ENCODE measurements at regions not wholly inside any gene's neighbourhood (a gene's known extent, or its start where the extent isn't known, plus 50 kb on each side); places are given as distances from the start of the nearest gene placed in this dataset.

- TF ChIP-seq POLR2AphosphoS5 (IDR thresholded peaks at IDR 0.05; ENCODE audit: low read depth) (no peak), EZH2 (IDR thresholded peaks at IDR 0.05; ENCODE audit: low read depth, unreplicated experiment) (no peak), CTCF (conservative IDR thresholded peaks at IDR 0.05; ENCODE audit: low read depth in 2 of 2) (peak in 1 of 2 experiments; percentile 25; a peak in 2 of 4 replicates), JUNB (IDR thresholded peaks at IDR 0.05; ENCODE audit: unreplicated experiment) (no peak), STAT1 (IDR thresholded peaks at IDR 0.05; ENCODE audit: unreplicated experiment) (no peak), EZH2phosphoT487 (IDR thresholded peaks at IDR 0.05; ENCODE audit: unreplicated experiment) (no peak), ZNF331 (CRISPR knock-in tag; IDR thresholded peaks at IDR 0.05; ENCODE audit: low read depth) (no peak), NANOG (IDR thresholded peaks at IDR 0.05; ENCODE audit: borderline replicate concordance) (no peak), CREB1 (CRISPR knock-in tag; IDR thresholded peaks at IDR 0.05; ENCODE audit: low read depth) (no peak)
- TF ChIP-seq, protein P1, sequence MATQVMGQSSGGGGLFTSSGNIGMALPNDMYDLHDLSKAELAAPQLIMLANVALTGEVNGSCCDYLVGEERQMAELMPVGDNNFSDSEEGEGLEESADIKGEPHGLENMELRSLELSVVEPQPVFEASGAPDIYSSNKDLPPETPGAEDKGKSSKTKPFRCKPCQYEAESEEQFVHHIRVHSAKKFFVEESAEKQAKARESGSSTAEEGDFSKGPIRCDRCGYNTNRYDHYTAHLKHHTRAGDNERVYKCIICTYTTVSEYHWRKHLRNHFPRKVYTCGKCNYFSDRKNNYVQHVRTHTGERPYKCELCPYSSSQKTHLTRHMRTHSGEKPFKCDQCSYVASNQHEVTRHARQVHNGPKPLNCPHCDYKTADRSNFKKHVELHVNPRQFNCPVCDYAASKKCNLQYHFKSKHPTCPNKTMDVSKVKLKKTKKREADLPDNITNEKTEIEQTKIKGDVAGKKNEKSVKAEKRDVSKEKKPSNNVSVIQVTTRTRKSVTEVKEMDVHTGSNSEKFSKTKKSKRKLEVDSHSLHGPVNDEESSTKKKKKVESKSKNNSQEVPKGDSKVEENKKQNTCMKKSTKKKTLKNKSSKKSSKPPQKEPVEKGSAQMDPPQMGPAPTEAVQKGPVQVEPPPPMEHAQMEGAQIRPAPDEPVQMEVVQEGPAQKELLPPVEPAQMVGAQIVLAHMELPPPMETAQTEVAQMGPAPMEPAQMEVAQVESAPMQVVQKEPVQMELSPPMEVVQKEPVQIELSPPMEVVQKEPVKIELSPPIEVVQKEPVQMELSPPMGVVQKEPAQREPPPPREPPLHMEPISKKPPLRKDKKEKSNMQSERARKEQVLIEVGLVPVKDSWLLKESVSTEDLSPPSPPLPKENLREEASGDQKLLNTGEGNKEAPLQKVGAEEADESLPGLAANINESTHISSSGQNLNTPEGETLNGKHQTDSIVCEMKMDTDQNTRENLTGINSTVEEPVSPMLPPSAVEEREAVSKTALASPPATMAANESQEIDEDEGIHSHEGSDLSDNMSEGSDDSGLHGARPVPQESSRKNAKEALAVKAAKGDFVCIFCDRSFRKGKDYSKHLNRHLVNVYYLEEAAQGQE (IDR thresholded peaks at IDR 0.05; ENCODE audit: unreplicated experiment) = no peak
- TF ChIP-seq, protein P2, sequence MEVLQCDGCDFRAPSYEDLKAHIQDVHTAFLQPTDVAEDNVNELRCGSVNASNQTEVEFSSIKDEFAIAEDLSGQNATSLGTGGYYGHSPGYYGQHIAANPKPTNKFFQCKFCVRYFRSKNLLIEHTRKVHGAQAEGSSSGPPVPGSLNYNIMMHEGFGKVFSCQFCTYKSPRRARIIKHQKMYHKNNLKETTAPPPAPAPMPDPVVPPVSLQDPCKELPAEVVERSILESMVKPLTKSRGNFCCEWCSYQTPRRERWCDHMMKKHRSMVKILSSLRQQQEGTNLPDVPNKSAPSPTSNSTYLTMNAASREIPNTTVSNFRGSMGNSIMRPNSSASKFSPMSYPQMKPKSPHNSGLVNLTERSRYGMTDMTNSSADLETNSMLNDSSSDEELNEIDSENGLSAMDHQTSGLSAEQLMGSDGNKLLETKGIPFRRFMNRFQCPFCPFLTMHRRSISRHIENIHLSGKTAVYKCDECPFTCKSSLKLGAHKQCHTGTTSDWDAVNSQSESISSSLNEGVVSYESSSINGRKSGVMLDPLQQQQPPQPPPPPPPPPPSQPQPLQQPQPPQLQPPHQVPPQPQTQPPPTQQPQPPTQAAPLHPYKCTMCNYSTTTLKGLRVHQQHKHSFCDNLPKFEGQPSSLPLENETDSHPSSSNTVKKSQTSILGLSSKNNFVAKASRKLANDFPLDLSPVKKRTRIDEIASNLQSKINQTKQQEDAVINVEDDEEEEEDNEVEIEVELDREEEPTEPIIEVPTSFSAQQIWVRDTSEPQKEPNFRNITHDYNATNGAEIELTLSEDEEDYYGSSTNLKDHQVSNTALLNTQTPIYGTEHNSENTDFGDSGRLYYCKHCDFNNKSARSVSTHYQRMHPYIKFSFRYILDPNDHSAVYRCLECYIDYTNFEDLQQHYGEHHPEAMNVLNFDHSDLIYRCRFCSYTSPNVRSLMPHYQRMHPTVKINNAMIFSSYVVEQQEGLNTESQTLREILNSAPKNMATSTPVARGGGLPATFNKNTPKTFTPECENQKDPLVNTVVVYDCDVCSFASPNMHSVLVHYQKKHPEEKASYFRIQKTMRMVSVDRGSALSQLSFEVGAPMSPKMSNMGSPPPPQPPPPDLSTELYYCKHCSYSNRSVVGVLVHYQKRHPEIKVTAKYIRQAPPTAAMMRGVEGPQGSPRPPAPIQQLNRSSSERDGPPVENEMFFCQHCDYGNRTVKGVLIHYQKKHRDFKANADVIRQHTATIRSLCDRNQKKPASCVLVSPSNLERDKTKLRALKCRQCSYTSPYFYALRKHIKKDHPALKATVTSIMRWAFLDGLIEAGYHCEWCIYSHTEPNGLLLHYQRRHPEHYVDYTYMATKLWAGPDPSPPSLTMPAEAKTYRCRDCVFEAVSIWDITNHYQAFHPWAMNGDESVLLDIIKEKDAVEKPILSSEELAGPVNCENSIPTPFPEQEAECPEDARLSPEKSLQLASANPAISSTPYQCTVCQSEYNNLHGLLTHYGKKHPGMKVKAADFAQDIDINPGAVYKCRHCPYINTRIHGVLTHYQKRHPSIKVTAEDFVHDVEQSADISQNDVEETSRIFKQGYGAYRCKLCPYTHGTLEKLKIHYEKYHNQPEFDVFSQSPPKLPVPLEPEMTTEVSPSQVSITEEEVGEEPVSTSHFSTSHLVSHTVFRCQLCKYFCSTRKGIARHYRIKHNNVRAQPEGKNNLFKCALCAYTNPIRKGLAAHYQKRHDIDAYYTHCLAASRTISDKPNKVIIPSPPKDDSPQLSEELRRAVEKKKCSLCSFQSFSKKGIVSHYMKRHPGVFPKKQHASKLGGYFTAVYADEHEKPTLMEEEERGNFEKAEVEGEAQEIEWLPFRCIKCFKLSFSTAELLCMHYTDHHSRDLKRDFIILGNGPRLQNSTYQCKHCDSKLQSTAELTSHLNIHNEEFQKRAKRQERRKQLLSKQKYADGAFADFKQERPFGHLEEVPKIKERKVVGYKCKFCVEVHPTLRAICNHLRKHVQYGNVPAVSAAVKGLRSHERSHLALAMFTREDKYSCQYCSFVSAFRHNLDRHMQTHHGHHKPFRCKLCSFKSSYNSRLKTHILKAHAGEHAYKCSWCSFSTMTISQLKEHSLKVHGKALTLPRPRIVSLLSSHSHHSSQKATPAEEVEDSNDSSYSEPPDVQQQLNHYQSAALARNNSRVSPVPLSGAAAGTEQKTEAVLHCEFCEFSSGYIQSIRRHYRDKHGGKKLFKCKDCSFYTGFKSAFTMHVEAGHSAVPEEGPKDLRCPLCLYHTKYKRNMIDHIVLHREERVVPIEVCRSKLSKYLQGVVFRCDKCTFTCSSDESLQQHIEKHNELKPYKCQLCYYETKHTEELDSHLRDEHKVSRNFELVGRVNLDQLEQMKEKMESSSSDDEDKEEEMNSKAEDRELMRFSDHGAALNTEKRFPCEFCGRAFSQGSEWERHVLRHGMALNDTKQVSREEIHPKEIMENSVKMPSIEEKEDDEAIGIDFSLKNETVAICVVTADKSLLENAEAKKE (CRISPR knock-in tag; IDR thresholded peaks at IDR 0.05) = no peak
- TF ChIP-seq, protein P3, sequence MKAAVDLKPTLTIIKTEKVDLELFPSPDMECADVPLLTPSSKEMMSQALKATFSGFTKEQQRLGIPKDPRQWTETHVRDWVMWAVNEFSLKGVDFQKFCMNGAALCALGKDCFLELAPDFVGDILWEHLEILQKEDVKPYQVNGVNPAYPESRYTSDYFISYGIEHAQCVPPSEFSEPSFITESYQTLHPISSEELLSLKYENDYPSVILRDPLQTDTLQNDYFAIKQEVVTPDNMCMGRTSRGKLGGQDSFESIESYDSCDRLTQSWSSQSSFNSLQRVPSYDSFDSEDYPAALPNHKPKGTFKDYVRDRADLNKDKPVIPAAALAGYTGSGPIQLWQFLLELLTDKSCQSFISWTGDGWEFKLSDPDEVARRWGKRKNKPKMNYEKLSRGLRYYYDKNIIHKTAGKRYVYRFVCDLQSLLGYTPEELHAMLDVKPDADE (IDR thresholded peaks at IDR 0.05) = no peak
Measured at GRCh38 chr9:126112135-126112720, 214.4 kb upstream of the MVB12B start.

All from GM23338 (cell line).